Prostate gland (tissue), 2 donors: ENCODE measurements at regions not wholly inside any gene's neighbourhood (a gene's known extent, or its start where the extent isn't known, plus 50 kb on each side); places are given as distances from the start of the nearest gene placed in this dataset.

Experiments used
- POLR2AphosphoS5 ChIP-seq: sonication (generic); formaldehyde crosslinking; IDR thresholded peaks from one replicate; pipeline ENCODE4 v1.6.1; 2017; ENCODE audit warnings: antibody characterized with exemption
- TF ChIP-seq, protein P1 (sequence below), 4 experiments: fragments of 200-600 bp in 2 of 4; fragments of 450-650 bp in 2 of 4; sonication (generic) in 2 of 4; IDR thresholded peaks; 1 replicate in 3 of 4; 2 replicates in 1 of 4; pipeline ENCODE4 v1.5.1; 2016 to 2019; ENCODE audit warnings: antibody characterized with exemption in 4 of 4, mild to moderate bottlenecking in 2 of 4, moderate library complexity in 2 of 4

DNA sequence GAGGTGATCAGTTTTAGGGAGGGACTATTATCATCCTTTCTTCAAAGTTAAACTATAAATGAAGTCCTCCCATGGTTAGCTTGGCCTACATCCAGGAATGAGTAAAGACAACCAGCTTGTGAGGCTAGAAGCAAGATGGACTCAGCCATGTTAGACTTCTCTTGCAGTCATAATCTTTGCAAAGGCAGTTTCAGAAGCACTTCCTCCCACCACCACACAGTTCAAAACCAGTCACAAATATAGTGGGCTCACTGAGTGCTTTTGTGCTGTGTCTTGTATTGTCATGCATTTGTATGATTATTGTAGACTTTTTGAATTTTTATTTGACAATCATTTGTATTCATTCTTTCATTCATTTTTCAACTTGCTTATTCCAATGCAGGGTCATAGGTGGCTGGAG lies 204.5 kb downstream of the ZNF674 start:
- TF ChIP-seq, protein P1, sequence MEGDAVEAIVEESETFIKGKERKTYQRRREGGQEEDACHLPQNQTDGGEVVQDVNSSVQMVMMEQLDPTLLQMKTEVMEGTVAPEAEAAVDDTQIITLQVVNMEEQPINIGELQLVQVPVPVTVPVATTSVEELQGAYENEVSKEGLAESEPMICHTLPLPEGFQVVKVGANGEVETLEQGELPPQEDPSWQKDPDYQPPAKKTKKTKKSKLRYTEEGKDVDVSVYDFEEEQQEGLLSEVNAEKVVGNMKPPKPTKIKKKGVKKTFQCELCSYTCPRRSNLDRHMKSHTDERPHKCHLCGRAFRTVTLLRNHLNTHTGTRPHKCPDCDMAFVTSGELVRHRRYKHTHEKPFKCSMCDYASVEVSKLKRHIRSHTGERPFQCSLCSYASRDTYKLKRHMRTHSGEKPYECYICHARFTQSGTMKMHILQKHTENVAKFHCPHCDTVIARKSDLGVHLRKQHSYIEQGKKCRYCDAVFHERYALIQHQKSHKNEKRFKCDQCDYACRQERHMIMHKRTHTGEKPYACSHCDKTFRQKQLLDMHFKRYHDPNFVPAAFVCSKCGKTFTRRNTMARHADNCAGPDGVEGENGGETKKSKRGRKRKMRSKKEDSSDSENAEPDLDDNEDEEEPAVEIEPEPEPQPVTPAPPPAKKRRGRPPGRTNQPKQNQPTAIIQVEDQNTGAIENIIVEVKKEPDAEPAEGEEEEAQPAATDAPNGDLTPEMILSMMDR (IDR thresholded peaks at IDR 0.05) = no peak
- no peak for TF ChIP-seq POLR2AphosphoS5
